NB4 (cell line): ENCODE measurements at regions not wholly inside any gene's neighbourhood (a gene's known extent, or its start where the extent isn't known, plus 50 kb on each side); places are given as distances from the start of the nearest gene placed in this dataset.

ENCODE experiments used
- CTCF ChIP-seq: IDR thresholded peaks from one replicate; pipeline ENCODE4 v1.5.1; 2012; ENCODE audit warnings: low read depth, low read length
- MAX ChIP-seq: IDR thresholded peaks from 2 replicates; pipeline ENCODE4 v1.6.1; 2011; ENCODE audit warnings: low read depth, low read length
- MYC ChIP-seq: IDR thresholded peaks from 2 replicates; pipeline ENCODE4 v1.6.1; 2011; ENCODE audit warnings: low read depth, low read length
- POLR2A ChIP-seq: IDR thresholded peaks from 2 replicates; pipeline ENCODE4 v1.6.1; 2011; ENCODE audit warnings: mild to moderate bottlenecking; ENCODE audit not compliant: insufficient read length; ENCODE audit errors: extremely low read depth

GRCh38 chr2:59073286-59073685 lies 832.2 kb upstream of the FANCL start:
- TF ChIP-seq CTCF, result no peak
- no peak for TF ChIP-seq MAX
- TF ChIP-seq POLR2A, result no peak
- no peak for TF ChIP-seq MYC
